B cell (primary cell): ENCODE measurements at regions not wholly inside any gene's neighbourhood (a gene's known extent, or its start where the extent isn't known, plus 50 kb on each side); places are given as distances from the start of the nearest gene placed in this dataset.

Experiments used
- ATAC-seq: fragments of 200-7000 bp; cut with Tn5 transposase; one replicate; pipeline ENCODE4 v1.10.0; 2021; ENCODE audit warnings: low read depth, mild to moderate bottlenecking, moderate number of reproducible peaks, moderate library complexity
- CTCF ChIA-PET: fragments of 350-600 bp; sonication (Branson Sonifier 250); formaldehyde crosslinking; loops from one replicate; lab custom pipeline; 2021; ENCODE audit warnings: antibody characterized with exemption, inconsistent platforms; lab: Charles Lee
- POLR2A ChIA-PET: fragments of 350-600 bp; sonication (Branson Sonifier 250); formaldehyde crosslinking; loops from one replicate; lab custom pipeline; 2021; ENCODE audit warnings: antibody characterized with exemption; lab: Charles Lee
- DNase-seq: peaks from one replicate; pipeline ENCODE4 v3.0.0; 2013
- H2AFZ ChIP-seq: 2 replicates; pipeline ENCODE4 v1.6.1; 2012; ENCODE audit warnings: mild to moderate bottlenecking, low read depth, low read length; ENCODE audit not compliant: insufficient read depth, poor library complexity, severe bottlenecking
- H3K27ac ChIP-seq, 2 donors: 1 replicate in 1 of 2; 2 replicates in 1 of 2; pipeline ENCODE4 v1.5.1; 2012 to 2013; ENCODE audit warnings: low read length in 2 of 2, mild to moderate bottlenecking in 2 of 2, moderate library complexity in 1 of 2
- H3K27me3 ChIP-seq, 4 experiments: fragments of 200-600 bp in 1 of 4; sonication (generic) in 1 of 4; replicated peaks in 1 of 4; 1 replicate in 2 of 4; 2 replicates in 2 of 4; pipeline versions ENCODE4 v1.6.1 to v1.7.0; 2013 to 2016; ENCODE audit warnings: low read length in 3 of 4, mild to moderate bottlenecking in 2 of 4, mixed read lengths in 1 of 4, moderate library complexity in 1 of 4; ENCODE audit not compliant: insufficient read depth in 4 of 4, control insufficient read depth in 3 of 4; ENCODE audit errors: control extremely low read depth in 1 of 4
- H3K36me3 ChIP-seq, 2 experiments: replicated peaks in 1 of 2; 1 replicate in 1 of 2; 2 replicates in 1 of 2; pipeline versions ENCODE4 v1.6.1 to v1.7.1; 2013; ENCODE audit warnings: low read length in 1 of 2; ENCODE audit not compliant: insufficient read depth in 2 of 2, control insufficient read depth in 1 of 2; ENCODE audit errors: control extremely low read depth in 1 of 2, extremely low read depth in 1 of 2
- H3K4me1 ChIP-seq, 2 donors: fragments of 200-600 bp in 1 of 2; sonication (generic) in 1 of 2; 1 replicate in 1 of 2; 2 replicates in 1 of 2; pipeline versions ENCODE4 v1.5.1 to v1.6.1; 2013 to 2017; ENCODE audit warnings: low read length in 2 of 2; ENCODE audit not compliant: control insufficient read depth in 2 of 2, insufficient read depth in 2 of 2
- H3K4me2 ChIP-seq: replicated peaks from 2 replicates; pipeline ENCODE3; 2012; ENCODE audit warnings: mild to moderate bottlenecking, low read depth, low read length; ENCODE audit not compliant: poor library complexity, severe bottlenecking
- H3K4me3 ChIP-seq, 5 experiments: fragments of 200-600 bp in 1 of 5; sonication (generic) in 1 of 5; 1 replicate in 3 of 5; 2 replicates in 2 of 5; pipeline versions ENCODE4 v1.5.1 to v1.7.0; 2011 to 2016; ENCODE audit warnings: low read length in 4 of 5, mild to moderate bottlenecking in 4 of 5, low read depth in 2 of 5, control low read depth in 1 of 5, moderate library complexity in 1 of 5; ENCODE audit not compliant: insufficient read depth in 1 of 5; ENCODE audit errors: control extremely low read depth in 1 of 5, extremely low read depth in 1 of 5
- H3K79me2 ChIP-seq: fragments of 200-600 bp; sonication (generic); one replicate; pipeline ENCODE4 v1.6.0; 2016; ENCODE audit warnings: low read length; ENCODE audit not compliant: control insufficient read depth, insufficient read depth
- H3K9ac ChIP-seq: fragments of 200-600 bp; sonication (generic); 2 replicates; pipeline ENCODE4 v1.6.1; 2017; ENCODE audit warnings: mild to moderate bottlenecking, low read length, moderate library complexity
- H3K9me3 ChIP-seq, 3 donors: one replicate each; pipeline versions ENCODE4 v1.6.1 to v1.7.1; 2013; ENCODE audit warnings: low read length in 2 of 3; ENCODE audit not compliant: control insufficient read depth in 2 of 3, insufficient read depth in 1 of 3; ENCODE audit errors: control extremely low read depth in 1 of 3
- H4K20me1 ChIP-seq: 2 replicates; pipeline ENCODE4 v1.6.0; 2012; ENCODE audit warnings: mild to moderate bottlenecking, low read length; ENCODE audit not compliant: insufficient read depth, control insufficient read depth, poor library complexity, severe bottlenecking
- H3K27ac Mint-ChIP-seq: one replicate; pipeline ENCODE4 v1.8.0; 2021; ENCODE audit warnings: mixed read lengths
- H3K27me3 Mint-ChIP-seq: one replicate; pipeline ENCODE4 v1.8.0; 2021; ENCODE audit warnings: mixed read lengths
- H3K4me1 Mint-ChIP-seq: one replicate; pipeline ENCODE4 v1.8.0; 2021; ENCODE audit warnings: mixed read lengths
- H3K4me3 Mint-ChIP-seq: one replicate; pipeline ENCODE4 v1.8.0; 2021; ENCODE audit warnings: mixed read lengths
- H3K9me3 Mint-ChIP-seq: one replicate; pipeline ENCODE4 v1.8.0; 2022; ENCODE audit warnings: mixed read lengths; ENCODE audit not compliant: insufficient read depth
- EZH2 ChIP-seq: IDR thresholded peaks from 2 replicates; pipeline ENCODE4 v1.6.1; 2012; ENCODE audit warnings: borderline replicate concordance, low read depth, mild to moderate bottlenecking, moderate library complexity, low read length; ENCODE audit not compliant: insufficient read depth, poor library complexity, severe bottlenecking
- WGBS: methylation state at CpG from one replicate; pipeline ENCODE4 v1.1.5; 2013; ENCODE audit warnings: missing lambda C conversion rate; ENCODE audit not compliant: insufficient coverage; 5-methylcytosine and 5-hydroxymethylcytosine counted together
- intact Hi-C: fragments of 100-400 bp; cut with micrococcal nuclease; formaldehyde crosslinking; loops from one replicate; pipeline ENCODE4 v1.10.0; 2022
- TF ChIP-seq, protein P1 (sequence below): fragments of 200-600 bp; IDR thresholded peaks from one replicate; pipeline ENCODE4 v1.8.0; 2022; ENCODE audit warnings: antibody characterized with exemption, mild to moderate bottlenecking

GRCh38 chr2:236951830-236952475 is 133.7 kb upstream of the COPS8 start:
- Histone ChIP-seq H3K9ac (no peak overlapping the region), H4K20me1 (no peaks in the 10 kb centered on the region), H3K36me3 (no peaks in the 10 kb centered on the region), H3K4me1 (no peaks in the 10 kb centered on the region), H3K79me2 (no peaks in the 10 kb centered on the region), H3K9me3 (peaks cover 0 to 5% (median 4%) of the 10 kb centered on the region in 3 donors), H3K4me3 (no peak overlapping the region), H2AFZ (no peak overlapping the region), H3K27me3 (peaks cover 0 to 3% (median 0%) of the 10 kb centered on the region in 4 experiments), H3K4me2 (no peak overlapping the region), H3K27ac (no peak overlapping the region)
- Mint-ChIP-seq H3K27me3 (peaks cover 10% of the 10 kb centered on the region), H3K9me3 (no peaks in the 10 kb centered on the region), H3K4me3 (no peak overlapping the region), H3K27ac (no peak overlapping the region), H3K4me1 (no peaks in the 10 kb centered on the region)
- ChIA-PET CTCF (no interaction called here), POLR2A (no interaction called here)
- 95% methylated on average over 2 of the region's 3 CpGs for WGBS
- ATAC-seq, result no peak
- no peak for TF ChIP-seq EZH2
- TF ChIP-seq, protein P1, sequence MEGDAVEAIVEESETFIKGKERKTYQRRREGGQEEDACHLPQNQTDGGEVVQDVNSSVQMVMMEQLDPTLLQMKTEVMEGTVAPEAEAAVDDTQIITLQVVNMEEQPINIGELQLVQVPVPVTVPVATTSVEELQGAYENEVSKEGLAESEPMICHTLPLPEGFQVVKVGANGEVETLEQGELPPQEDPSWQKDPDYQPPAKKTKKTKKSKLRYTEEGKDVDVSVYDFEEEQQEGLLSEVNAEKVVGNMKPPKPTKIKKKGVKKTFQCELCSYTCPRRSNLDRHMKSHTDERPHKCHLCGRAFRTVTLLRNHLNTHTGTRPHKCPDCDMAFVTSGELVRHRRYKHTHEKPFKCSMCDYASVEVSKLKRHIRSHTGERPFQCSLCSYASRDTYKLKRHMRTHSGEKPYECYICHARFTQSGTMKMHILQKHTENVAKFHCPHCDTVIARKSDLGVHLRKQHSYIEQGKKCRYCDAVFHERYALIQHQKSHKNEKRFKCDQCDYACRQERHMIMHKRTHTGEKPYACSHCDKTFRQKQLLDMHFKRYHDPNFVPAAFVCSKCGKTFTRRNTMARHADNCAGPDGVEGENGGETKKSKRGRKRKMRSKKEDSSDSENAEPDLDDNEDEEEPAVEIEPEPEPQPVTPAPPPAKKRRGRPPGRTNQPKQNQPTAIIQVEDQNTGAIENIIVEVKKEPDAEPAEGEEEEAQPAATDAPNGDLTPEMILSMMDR, result no peak
- no peak for DNase-seq
- intact Hi-C loops, result no loop called here

DNA sequence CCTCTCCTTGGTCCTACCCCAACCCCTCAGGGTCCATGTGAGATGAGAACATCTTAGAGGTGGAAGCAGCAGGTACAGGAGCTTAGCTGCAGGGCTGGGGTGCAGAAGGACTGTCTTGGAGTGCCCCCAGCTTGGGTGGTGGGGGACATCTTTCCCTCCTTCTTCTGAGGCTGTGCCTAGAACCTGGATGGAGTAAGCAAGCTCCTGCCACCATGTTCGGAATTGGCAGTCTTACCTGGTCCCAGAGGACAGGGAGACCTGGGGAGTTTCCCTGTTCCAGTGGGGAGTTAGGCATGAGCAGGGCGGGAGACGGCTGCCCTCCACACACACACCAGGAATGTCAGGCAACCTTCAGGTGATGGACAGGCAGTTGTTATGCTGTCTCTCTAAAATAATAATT is 131.0 kb upstream of the COPS8 start:
- peaks cover 0 to 5% (median 4%) of the 10 kb centered on the region in 3 donors for H3K9me3 ChIP-seq
- peaks cover 0 to 3% (median 0%) of the 10 kb centered on the region in 4 experiments for H3K27me3 ChIP-seq
- H3K79me2 ChIP-seq, result no peaks in the 10 kb centered on the region
- ChIA-PET CTCF (no interaction called here), POLR2A (no interaction called here)
- H2AFZ ChIP-seq, result no peak overlapping the region
- H3K27me3 Mint-ChIP-seq, result peaks cover 10% of the 10 kb centered on the region
- no peaks in the 10 kb centered on the region for H3K36me3 ChIP-seq
- no peak overlapping the region for H3K4me3 Mint-ChIP-seq
- no peak overlapping the region for H3K27ac ChIP-seq
- H3K9me3 Mint-ChIP-seq, result no peaks in the 10 kb centered on the region
- no peak overlapping the region for H3K27ac Mint-ChIP-seq
- H3K4me1 ChIP-seq, result no peaks in the 10 kb centered on the region
- no peaks in the 10 kb centered on the region for H4K20me1 ChIP-seq
- intact Hi-C loops, result no loop called here
- ATAC-seq (no peak), DNase-seq (no peak)
- no peak overlapping the region for H3K9ac ChIP-seq
- no peaks in the 10 kb centered on the region for H3K4me1 Mint-ChIP-seq
- no peak overlapping the region for H3K4me3 ChIP-seq
- TF ChIP-seq, protein P1, result no peak
- no peak for TF ChIP-seq EZH2
- 100% methylated on average over 1 of the region's 3 CpGs for WGBS
- H3K4me2 ChIP-seq, result no peak overlapping the region
